Activated CD4-positive, alpha-beta T cell treated with anti-CD3 and anti-CD28 coated beads, Interleukin-10, Interleukin-2, amounts not matched to agents 100 ng/mL and 50 ng/mL, durations not matched to agents 16 hours and 8 hours (primary cell): ENCODE measurements at regions not wholly inside any gene's neighbourhood (a gene's known extent, or its start where the extent isn't known, plus 50 kb on each side); places are given as distances from the start of the nearest gene placed in this dataset.
A peak's percentile ranks its signal among the peaks of the same experiment; 100 is the strongest.

ENCODE experiments used
- DNase-seq: peaks from one replicate; pipeline ENCODE4 v3.0.0-alpha.2; 2020

DNA sequence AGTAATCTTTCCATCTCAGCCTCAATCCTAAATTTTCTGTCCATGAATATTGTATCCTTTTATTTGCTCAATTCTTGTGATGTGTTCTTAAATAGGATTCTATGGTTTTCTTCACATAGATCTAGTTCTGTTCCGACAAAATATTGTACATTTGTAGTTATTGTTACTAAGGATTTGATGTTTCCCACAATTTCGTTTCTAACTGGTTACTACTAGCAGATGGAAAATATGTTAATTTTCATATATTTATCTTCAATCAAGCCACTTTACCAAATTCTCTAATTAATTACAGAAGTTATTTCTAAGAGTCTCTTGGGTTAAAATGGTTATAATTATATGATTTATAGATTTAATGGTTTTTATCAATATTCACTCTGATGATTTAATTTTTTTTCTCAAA is 60.3 kb downstream of the SEC61B start:
- no peak for DNase-seq

DNA sequence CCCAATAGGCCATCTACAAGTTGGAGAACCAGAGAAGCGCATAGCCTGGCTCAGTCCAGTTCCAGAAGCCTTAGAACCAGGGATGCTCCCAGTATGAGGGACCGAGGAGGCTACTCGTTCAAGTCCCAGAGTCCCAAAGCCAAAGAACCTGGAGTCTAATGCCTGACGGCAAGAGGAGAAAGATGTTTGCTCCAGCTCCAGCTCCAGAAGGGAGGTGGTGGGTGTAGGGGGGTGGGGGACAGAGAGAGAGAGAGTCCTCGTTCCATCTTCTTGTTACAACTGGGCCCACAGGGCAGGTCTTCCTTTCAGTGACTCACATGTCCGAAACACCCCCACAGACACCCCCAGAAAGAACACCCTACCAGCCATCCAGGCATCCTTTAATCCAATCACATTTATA is 63.9 kb downstream of the SEC61B start:
- no peak for DNase-seq

- no peak for DNase-seq
Measured at GRCh38 chr9:99286536-99286935, 64.5 kb downstream of the SEC61B start.

- no peak for DNase-seq
Measured at GRCh38 chr9:99287641-99288040, 65.6 kb downstream of the SEC61B start.

DNA sequence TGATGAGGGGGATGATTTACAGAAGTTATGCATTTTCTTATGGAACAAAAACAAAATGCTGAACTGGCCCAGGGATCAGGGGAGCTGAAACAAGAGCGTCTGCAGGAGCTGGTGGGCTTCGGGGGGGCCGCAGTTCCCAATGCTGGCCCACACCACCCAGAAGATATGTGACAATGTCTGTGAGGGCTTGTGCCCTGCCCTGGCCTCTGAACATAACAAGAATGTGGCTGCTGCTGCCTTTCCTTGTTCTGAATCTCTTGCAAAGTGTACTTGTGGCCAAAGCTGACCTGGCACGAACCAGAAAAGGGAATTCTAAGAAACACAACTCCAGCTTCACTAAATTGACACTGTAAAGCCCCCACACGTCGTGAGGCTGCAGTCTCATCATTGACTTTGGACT is 66.7 kb downstream of the SEC61B start:
- no peak for DNase-seq

- peak; percentile 16 for DNase-seq
Measured at GRCh38 chr9:99294850-99295461, 72.9 kb downstream of the SEC61B start.

GRCh38 chr9:99296291-99296951 is 74.3 kb downstream of the SEC61B start:
- no peak for DNase-seq

DNA sequence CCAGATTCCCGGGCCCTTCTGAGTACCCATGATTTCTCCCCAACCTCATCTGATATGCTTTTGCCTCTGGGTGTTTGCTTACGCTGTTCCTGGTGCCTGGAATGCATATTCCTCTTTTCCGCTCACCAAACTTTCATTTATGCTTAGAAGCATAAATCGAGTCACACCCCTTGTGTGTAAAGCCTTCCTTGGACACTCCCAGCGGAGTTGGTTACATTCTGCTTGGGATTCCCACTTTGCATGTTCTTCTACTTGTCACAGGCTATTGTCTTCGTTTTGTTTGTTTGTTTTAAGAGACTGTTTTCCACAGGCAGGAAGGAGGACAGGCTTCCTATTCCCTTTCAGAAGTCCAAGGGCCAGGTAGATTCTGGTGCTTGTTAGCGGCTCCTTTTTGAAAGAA is 76.5 kb downstream of the SEC61B start:
- no peak for DNase-seq

- no peak for DNase-seq
Measured at GRCh38 chr9:99299211-99300102, 77.4 kb downstream of the SEC61B start.

DNA sequence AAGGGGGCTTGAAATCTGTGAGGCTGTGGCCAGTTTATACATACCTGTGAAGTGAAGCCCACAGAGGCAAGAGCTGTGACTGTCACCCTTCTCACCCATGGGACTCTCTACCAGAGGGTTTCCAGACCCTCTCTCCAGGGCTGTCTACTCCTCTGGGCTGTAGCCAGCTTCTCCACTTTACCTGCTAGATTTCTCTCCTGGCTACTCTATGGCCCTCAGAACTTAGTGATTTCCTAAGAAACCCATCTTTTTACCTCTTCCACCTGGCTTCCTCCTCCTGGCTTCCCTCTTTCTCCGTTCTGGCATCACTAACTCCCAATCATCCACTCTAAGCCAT is 78.0 kb downstream of the SEC61B start:
- no peak for DNase-seq

- no peak for DNase-seq
Measured at GRCh38 chr9:99300603-99301002, 78.5 kb downstream of the SEC61B start.

- no peak for DNase-seq
Measured at GRCh38 chr9:99303177-99303576, 81.1 kb downstream of the SEC61B start.

GRCh38 chr9:99305124-99305523 is 83.0 kb downstream of the SEC61B start:
- no peak for DNase-seq

DNA sequence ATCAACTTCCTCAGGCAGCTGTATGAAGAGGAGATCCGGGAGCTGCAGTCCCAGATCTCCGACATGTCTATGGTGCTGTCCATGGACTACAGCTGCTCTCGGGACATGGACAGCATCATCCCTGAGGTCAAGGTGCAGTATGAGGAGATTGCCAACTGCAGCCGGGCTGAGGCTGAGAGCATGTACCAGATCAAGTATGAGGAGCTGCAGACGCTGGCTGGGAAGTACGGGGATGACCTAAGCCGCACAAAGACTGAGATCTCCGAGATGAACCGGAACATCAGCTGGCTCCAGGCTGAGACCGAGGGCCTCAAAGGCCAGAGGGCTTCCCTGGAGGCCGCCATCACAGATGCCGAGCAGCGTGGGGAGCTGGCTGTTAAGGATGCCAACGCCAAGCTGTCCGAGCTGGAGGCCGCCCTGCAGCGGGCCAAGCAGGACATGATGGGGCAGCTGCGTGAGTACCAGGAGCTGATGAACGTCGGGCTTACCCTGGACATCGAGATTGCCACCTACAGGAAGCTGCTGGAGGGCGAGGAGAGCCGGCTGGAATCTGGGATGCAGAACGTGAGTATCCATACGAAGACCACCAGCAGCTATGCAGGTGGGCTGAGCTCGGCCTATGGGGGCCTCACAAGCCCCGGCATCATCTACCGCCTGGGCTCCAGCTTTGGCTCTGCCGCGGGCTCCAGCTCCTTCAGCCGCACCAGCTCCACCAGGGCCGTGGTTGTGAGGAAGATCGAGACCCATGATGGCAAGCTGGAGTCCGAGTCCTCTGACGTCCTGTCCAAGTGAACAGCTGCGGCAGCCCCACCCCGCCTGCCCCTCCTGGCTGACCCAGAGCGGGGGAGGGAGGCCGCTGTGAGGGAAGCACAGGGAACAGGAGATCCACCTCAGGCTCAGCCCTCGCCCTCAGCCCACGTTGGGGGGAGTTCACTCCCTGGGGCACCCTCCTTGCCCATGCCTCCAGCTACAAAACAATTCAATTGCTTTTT is 84.0 kb downstream of the SEC61B start:
- no peak for DNase-seq

DNA sequence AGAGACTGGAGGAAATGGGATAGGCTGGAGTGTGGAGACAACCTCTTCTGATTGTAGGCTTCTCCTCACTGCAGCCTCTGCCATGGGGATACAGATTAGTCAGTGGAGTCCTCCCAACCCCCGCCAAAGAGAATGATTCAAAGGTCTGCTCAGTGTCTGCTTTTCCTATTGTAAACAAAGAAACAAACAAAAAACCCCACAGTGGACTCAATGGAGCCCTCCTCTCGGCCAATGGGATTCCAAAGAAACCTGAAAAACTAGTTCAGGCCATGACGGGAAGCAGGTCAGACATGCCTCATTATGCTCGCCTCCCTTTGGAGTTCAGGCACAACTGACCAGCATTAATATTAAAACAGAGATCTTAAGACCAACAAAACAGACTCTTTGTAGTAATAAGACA is 85.8 kb downstream of the SEC61B start:
- DNase-seq = no peak

GRCh38 chr9:99309141-99309939 is 87.3 kb downstream of the SEC61B start:
- no peak for DNase-seq

GRCh38 chr9:99312736-99313135 is 90.7 kb downstream of the SEC61B start:
- DNase-seq = no peak

DNA sequence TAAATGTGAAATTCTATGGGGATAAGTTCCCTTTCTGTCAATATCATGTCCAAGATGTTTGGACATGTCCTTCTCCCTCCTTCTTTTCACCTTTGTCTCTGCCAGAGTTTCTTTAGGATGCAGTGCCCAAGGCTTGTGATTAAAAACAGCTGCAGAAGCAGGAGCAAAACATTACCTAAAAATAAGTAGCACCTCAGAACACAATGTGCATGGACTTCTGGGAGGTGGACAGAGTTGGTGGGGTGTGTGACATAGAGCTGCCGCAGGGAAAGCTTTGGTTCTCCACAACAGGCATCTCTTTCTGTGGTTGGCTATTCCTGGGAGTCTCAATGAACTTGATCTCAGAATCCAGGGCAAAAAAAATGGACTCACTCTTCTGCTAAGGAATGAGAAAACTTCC is 97.0 kb downstream of the SEC61B start:
- no peak for DNase-seq

- no peak for DNase-seq
Measured at GRCh38 chr9:99322299-99322698, 100.2 kb downstream of the SEC61B start.

DNA sequence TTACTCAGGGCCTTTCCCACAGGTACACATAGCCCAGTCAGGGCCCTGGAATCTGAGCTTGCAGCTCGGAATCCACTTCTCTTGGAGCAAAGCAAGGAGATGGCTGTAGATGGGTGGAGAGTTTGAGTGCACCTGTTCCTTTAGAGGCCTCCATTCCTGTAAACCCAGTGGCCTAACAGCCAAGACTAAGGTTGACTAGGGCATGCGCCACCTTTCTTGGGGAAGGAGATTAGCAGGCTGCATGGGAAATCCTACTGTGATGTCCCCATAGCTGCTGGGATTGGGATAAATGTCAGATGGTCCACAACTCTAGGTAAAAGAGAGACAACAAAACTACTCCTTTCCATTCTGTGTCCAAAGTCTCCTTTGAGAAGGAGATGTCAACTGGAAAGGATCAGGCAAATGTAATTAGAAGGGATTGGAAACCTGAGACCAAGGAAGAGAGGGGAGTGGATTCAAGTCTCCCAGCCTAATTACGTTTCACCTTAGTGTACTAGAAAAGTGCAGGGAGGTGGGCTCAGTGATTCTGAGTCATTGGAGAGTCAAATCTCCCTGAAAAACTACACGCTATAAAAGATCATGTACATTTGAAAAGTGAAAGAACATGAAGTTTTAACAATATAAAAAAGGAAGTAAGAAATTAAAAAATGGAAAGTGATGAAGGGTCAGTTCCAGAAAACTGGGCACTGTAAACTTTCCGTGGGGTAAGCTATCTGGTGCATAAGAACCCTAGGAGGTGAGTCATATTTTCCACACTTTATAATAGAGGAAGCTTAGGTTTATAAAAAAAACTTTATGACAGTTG is 104.2 kb downstream of the SEC61B start:
- no peak for DNase-seq

DNA sequence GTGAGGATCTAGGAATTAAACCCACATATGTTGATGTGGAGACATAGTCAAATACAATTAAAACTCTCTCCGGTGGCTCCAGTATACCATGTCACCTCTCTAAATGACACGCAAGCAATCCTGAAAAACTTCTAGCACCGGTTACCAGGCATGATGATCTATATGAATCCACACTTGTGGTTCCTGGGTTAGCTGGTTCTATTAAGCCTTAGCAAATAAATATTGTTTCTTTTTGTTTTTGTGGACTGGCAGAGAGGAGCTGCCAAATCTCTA is 104.8 kb downstream of the SEC61B start:
- no peak for DNase-seq
